PC-9 (cell line): ENCODE measurements at regions not wholly inside any gene's neighbourhood (a gene's known extent, or its start where the extent isn't known, plus 50 kb on each side); places are given as distances from the start of the nearest gene placed in this dataset.
"Not testable (repeated sequence)": the region's sequence is repeated elsewhere in the genome, so short reads cannot be mapped to it uniquely, and the experiment has no call there.

ENCODE experiments used
- EZH2 ChIP-seq: fragments of 200-600 bp; sonication (generic); IDR thresholded peaks from 2 replicates; pipeline ENCODE4 v1.8.0; 2017; ENCODE audit warnings: antibody characterized with exemption, low read depth
- TF ChIP-seq, protein P1 (sequence below): fragments of 200-600 bp; sonication (generic); conservative IDR thresholded peaks from 2 replicates; pipeline ENCODE4 v1.6.1; 2017; ENCODE audit warnings: mixed run types, antibody characterized with exemption, mild to moderate bottlenecking, moderate library complexity

DNA sequence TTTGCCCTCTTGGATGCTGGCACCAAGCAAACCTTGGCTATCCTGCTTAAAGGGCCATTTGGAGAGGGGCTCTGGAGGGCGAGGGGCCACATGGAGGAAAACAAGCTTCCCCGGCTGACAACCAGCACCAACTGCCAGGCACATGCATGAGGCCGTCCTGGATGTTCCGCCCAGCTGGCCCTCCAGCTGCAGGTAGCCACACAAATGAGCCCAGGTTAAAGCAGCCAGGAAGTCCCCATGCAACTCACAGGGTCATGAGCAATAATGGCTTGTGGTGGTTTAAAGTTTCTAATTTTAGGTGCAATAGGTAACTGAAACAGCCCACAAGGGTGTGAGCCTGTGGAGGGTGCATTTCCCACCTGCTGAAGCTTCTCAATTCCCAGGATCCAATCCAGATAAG, 88.6 kb upstream of the FAM90A1 start:
- TF ChIP-seq, protein P1, sequence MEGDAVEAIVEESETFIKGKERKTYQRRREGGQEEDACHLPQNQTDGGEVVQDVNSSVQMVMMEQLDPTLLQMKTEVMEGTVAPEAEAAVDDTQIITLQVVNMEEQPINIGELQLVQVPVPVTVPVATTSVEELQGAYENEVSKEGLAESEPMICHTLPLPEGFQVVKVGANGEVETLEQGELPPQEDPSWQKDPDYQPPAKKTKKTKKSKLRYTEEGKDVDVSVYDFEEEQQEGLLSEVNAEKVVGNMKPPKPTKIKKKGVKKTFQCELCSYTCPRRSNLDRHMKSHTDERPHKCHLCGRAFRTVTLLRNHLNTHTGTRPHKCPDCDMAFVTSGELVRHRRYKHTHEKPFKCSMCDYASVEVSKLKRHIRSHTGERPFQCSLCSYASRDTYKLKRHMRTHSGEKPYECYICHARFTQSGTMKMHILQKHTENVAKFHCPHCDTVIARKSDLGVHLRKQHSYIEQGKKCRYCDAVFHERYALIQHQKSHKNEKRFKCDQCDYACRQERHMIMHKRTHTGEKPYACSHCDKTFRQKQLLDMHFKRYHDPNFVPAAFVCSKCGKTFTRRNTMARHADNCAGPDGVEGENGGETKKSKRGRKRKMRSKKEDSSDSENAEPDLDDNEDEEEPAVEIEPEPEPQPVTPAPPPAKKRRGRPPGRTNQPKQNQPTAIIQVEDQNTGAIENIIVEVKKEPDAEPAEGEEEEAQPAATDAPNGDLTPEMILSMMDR, result not testable (repeated sequence)
- TF ChIP-seq EZH2, result not testable (repeated sequence)
